K562 (cell line): ENCODE measurements at regions not wholly inside any gene's neighbourhood (a gene's known extent, or its start where the extent isn't known, plus 50 kb on each side); places are given as distances from the start of the nearest gene placed in this dataset.

Source experiments
- BRD4 ChIP-seq: fragments of 200-600 bp; sonication (generic); IDR thresholded peaks from 2 replicates; pipeline ENCODE4 v1.6.1; 2017; ENCODE audit warnings: inconsistent platforms
- CBFA2T2 ChIP-seq: fragments of 450-650 bp; conservative IDR thresholded peaks from 2 replicates; pipeline ENCODE4 v1.6.1; 2017; ENCODE audit warnings: mild to moderate bottlenecking
- COPS2 ChIP-seq: fragments of 450-650 bp; conservative IDR thresholded peaks from 2 replicates; pipeline ENCODE4 v1.6.1; 2016; ENCODE audit warnings: mild to moderate bottlenecking, moderate library complexity
- CTCFL ChIP-seq: IDR thresholded peaks from 2 replicates; pipeline ENCODE4 v1.6.1; 2011; ENCODE audit warnings: borderline replicate concordance, low read depth, mild to moderate bottlenecking, moderate library complexity, low read length; ENCODE audit not compliant: insufficient read depth, poor library complexity, severe bottlenecking
- EP400 ChIP-seq: fragments of 450-650 bp; IDR thresholded peaks from 2 replicates; pipeline ENCODE4 v1.6.1; 2017; ENCODE audit warnings: antibody characterized with exemption, mild to moderate bottlenecking, moderate library complexity
- FOSL1 ChIP-seq: fragments of 200-800 bp; sonication (Bioruptor generic); conservative IDR thresholded peaks from 2 replicates; pipeline ENCODE4 v1.6.1; 2016; ENCODE audit warnings: missing genetic modification characterization, missing compliant biosample characterization
- FOXO4 ChIP-seq: fragments of 450-650 bp; formaldehyde crosslinking; IDR thresholded peaks from 2 replicates; pipeline ENCODE4 v1.4.0; 2020; ENCODE audit warnings: mild to moderate bottlenecking, moderate library complexity
- HDAC3 ChIP-seq: fragments of 450-650 bp; IDR thresholded peaks from 2 replicates; pipeline ENCODE4 v1.6.1; 2018; ENCODE audit warnings: borderline replicate concordance, mild to moderate bottlenecking, moderate library complexity; ENCODE audit not compliant: partially characterized antibody
- JUN ChIP-seq, 2 experiments: sonication (generic) in 1 of 2; formaldehyde crosslinking in 1 of 2; IDR thresholded peaks; 2 replicates each; pipeline versions ENCODE4 v1.6.1 to v1.8.0; 2012 to 2022; ENCODE audit warnings: borderline replicate concordance in 2 of 2, mild to moderate bottlenecking in 2 of 2, improper control_type of control experiment in 1 of 2, low read depth in 1 of 2, low read length in 1 of 2, missing genetic modification reagents in 1 of 2
- LEF1 ChIP-seq: fragments of 450-650 bp; IDR thresholded peaks from 2 replicates; pipeline ENCODE4 v1.6.1; 2016; ENCODE audit warnings: mild to moderate bottlenecking
- MYNN ChIP-seq, 2 experiments: sonication (generic); formaldehyde crosslinking in 1 of 2; IDR thresholded peaks; 2 replicates each; pipeline versions ENCODE4 v1.5.0 to v1.6.1; 2016 to 2020; ENCODE audit warnings: antibody characterized with exemption in 1 of 2, missing genetic modification reagents in 1 of 2
- PHB ChIP-seq: fragments of 250-450 bp; sonication (Bioruptor Pico); IDR thresholded peaks from 2 replicates; pipeline ENCODE4 v1.5.0; 2021
- PRMT5 ChIP-seq: sonication (generic); formaldehyde crosslinking; IDR thresholded peaks from 2 replicates; pipeline ENCODE4 v1.5.0; 2020; ENCODE audit warnings: missing genetic modification reagents
- SIRT6 ChIP-seq: IDR thresholded peaks from one replicate; pipeline ENCODE4 v1.6.1; 2012; ENCODE audit warnings: low read depth, mild to moderate bottlenecking, control low read depth, inconsistent platforms, low read length, moderate library complexity
- TEAD2 ChIP-seq: fragments of 450-650 bp; IDR thresholded peaks from 2 replicates; pipeline ENCODE4 v1.6.1; 2016; ENCODE audit warnings: missing genetic modification characterization, control low read depth, missing compliant biosample characterization
- THRA ChIP-seq: fragments of 450-650 bp; IDR thresholded peaks from 2 replicates; pipeline ENCODE4 v1.6.1; 2017; ENCODE audit warnings: mild to moderate bottlenecking, moderate library complexity
- ZBTB17 ChIP-seq: fragments of 450-650 bp; formaldehyde crosslinking; IDR thresholded peaks from 2 replicates; pipeline ENCODE4 v1.4.0; 2020; ENCODE audit warnings: mild to moderate bottlenecking
- ZFP1 ChIP-seq: fragments of 450-650 bp; formaldehyde crosslinking; IDR thresholded peaks from 2 replicates; pipeline ENCODE4 v1.4.0; 2020; ENCODE audit warnings: mild to moderate bottlenecking, mixed read lengths
- ZNF263 ChIP-seq: sonication (generic); formaldehyde crosslinking; IDR thresholded peaks from 2 replicates; pipeline ENCODE4 v1.8.0; 2022; ENCODE audit warnings: mild to moderate bottlenecking, missing genetic modification reagents, borderline replicate concordance

GRCh38 chr15:56815247-56815646, 81.9 kb upstream of the ZNF280D start (continued):
- no peak for TF ChIP-seq LEF1
- peak; percentile 93 for TF ChIP-seq FOSL1 (tag)
- TF ChIP-seq CTCFL = no peak
- TF ChIP-seq PRMT5 (CRISPR knock-in tag) = no peak
- no peak for TF ChIP-seq FOXO4 (CRISPR knock-in tag)
- peak; percentile 43; the same call in 1 of the 2 replicates for TF ChIP-seq THRA
- TF ChIP-seq EP400 = peak; percentile 41; the same call in 1 of the 2 replicates
- no peak for TF ChIP-seq ZNF263 (CRISPR knock-in tag)
- TF ChIP-seq CBFA2T2 = no peak
- TF ChIP-seq ZBTB17 (CRISPR knock-in tag) = no peak
- peak; percentile 52; the same call in 1 of the 2 replicates for TF ChIP-seq JUN (IDR thresholded peaks at IDR 0.05; ENCODE audit: borderline replicate concordance, low read depth, low read length)
- no peak for TF ChIP-seq JUN (CRISPR knock-in tag; IDR thresholded peaks at IDR 0.05; ENCODE audit: borderline replicate concordance)
- no peak for TF ChIP-seq ZFP1 (CRISPR knock-in tag)
- no peak for TF ChIP-seq HDAC3
- TF ChIP-seq SIRT6 = no peak
- no peak for TF ChIP-seq COPS2
- no peak for TF ChIP-seq MYNN (IDR thresholded peaks at IDR 0.05)
- no peak for TF ChIP-seq MYNN (CRISPR knock-in tag; IDR thresholded peaks at IDR 0.05)
- no peak for TF ChIP-seq BRD4
- TF ChIP-seq TEAD2 (tag) = no peak
- no peak for TF ChIP-seq PHB (CRISPR knock-in tag)
